NCI-H2196 (cell line): ENCODE measurements at regions not wholly inside any gene's neighbourhood (a gene's known extent, or its start where the extent isn't known, plus 50 kb on each side); places are given as distances from the start of the nearest gene placed in this dataset.

Experiments used
- DNase-seq: peaks from one replicate; lab custom pipeline; 2025; ENCODE audit not compliant: unreplicated experiment; lab: John Stamatoyannopoulos, UW

- no peak for DNase-seq
Observed at GRCh38 chr2:240277807-240278522, 137.5 kb upstream of the OTOS start.

GRCh38 chr2:240278661-240279060, 138.2 kb upstream of the OTOS start:
- DNase-seq: no peak

- DNase-seq: no peak
Observed at GRCh38 chr2:240280621-240281020, 140.2 kb upstream of the OTOS start.

- DNase-seq: no peak
Observed at GRCh38 chr2:240284503-240285259, 144.2 kb upstream of the OTOS start.

GRCh38 chr2:240285725-240286124, 145.3 kb upstream of the OTOS start:
- DNase-seq: no peak

- no peak for DNase-seq
Observed at GRCh38 chr2:240286596-240286995, 146.1 kb upstream of the OTOS start.

GRCh38 chr2:240287011-240287410, 146.6 kb upstream of the OTOS start:
- DNase-seq: no peak

GRCh38 chr2:240287496-240288086, 147.1 kb upstream of the OTOS start:
- no peak for DNase-seq

GRCh38 chr2:240288087-240288521, 147.4 kb upstream of the GPC1 start:
- DNase-seq: no peak

GRCh38 chr2:240289701-240290431, 145.6 kb upstream of the GPC1 start:
- DNase-seq: no peak

GRCh38 chr2:240290432-240291336, 144.8 kb upstream of the GPC1 start:
- DNase-seq: no peak

- DNase-seq: no peak
Observed at GRCh38 chr2:240291337-240292034, 144.0 kb upstream of the GPC1 start.

- no peak for DNase-seq
Observed at GRCh38 chr2:240292035-240292574, 143.4 kb upstream of the GPC1 start.

GRCh38 chr2:240292619-240293525, 142.6 kb upstream of the GPC1 start:
- DNase-seq: no peak

GRCh38 chr2:240293557-240294461, 141.7 kb upstream of the GPC1 start:
- peak; percentile 87 for DNase-seq

GRCh38 chr2:240294514-240294913, 140.9 kb upstream of the GPC1 start:
- DNase-seq: no peak
